ENCODE measurements at regions not wholly inside any gene's neighbourhood (a gene's known extent, or its start where the extent isn't known, plus 50 kb on each side); places are given as distances from the start of the nearest gene placed in this dataset.

- no peak for DNase-seq
Measured at GRCh38 chr5:110038297-110038997, 348.7 kb downstream of the MAN2A1 start.

- no peak for DNase-seq
Measured at GRCh38 chr5:110040178-110040577, 350.5 kb downstream of the MAN2A1 start.

GRCh38 chr5:110043025-110043424, 353.3 kb downstream of the MAN2A1 start:
- DNase-seq, result no peak

- no peak for DNase-seq
Measured at GRCh38 chr5:110045158-110045557, 355.4 kb downstream of the MAN2A1 start.

- no peak for DNase-seq
Measured at GRCh38 chr5:110048491-110048890, 358.8 kb downstream of the MAN2A1 start.

- no peak for DNase-seq
Measured at GRCh38 chr5:110049816-110050215, 360.1 kb downstream of the MAN2A1 start.

GRCh38 chr5:110050640-110051345, 361.1 kb downstream of the MAN2A1 start:
- no peak for DNase-seq

- DNase-seq, result no peak
Measured at GRCh38 chr5:110053205-110053604, 363.5 kb downstream of the MAN2A1 start.

- DNase-seq, result no peak
Measured at GRCh38 chr5:110053824-110054223, 364.1 kb downstream of the MAN2A1 start.

- DNase-seq, result peak; percentile 16
Measured at GRCh38 chr5:110054240-110054639, 364.5 kb downstream of the MAN2A1 start.

- DNase-seq, result no peak
Measured at GRCh38 chr5:110055302-110055701, 365.6 kb downstream of the MAN2A1 start.

GRCh38 chr5:110056580-110057114, 366.9 kb downstream of the MAN2A1 start:
- DNase-seq, result no peak

- no peak for DNase-seq
Measured at GRCh38 chr5:110058175-110058574, 368.4 kb downstream of the MAN2A1 start.

- no peak for DNase-seq
Measured at GRCh38 chr5:110062246-110062645, 372.5 kb downstream of the MAN2A1 start.

GRCh38 chr5:110063640-110064602, 374.2 kb downstream of the MAN2A1 start:
- DNase-seq, result no peak

- DNase-seq, result no peak
Measured at GRCh38 chr5:110064603-110065268, 375.0 kb downstream of the MAN2A1 start.

GRCh38 chr5:110070836-110071235, 381.1 kb downstream of the MAN2A1 start:
- no peak for DNase-seq

- no peak for DNase-seq
Measured at GRCh38 chr5:110072651-110073050, 382.9 kb downstream of the MAN2A1 start.

GRCh38 chr5:110073534-110073933, 383.8 kb downstream of the MAN2A1 start:
- no peak for DNase-seq

- DNase-seq, result no peak
Measured at GRCh38 chr5:110075656-110076055, 385.9 kb downstream of the MAN2A1 start.

GRCh38 chr5:110077147-110077546, 387.4 kb downstream of the MAN2A1 start:
- no peak for DNase-seq

GRCh38 chr5:110082194-110082593, 392.5 kb downstream of the MAN2A1 start:
- no peak for DNase-seq

- DNase-seq, result no peak
Measured at GRCh38 chr5:110082863-110083262, 393.1 kb downstream of the MAN2A1 start.

Data from NK-92 treated with Interleukin-12 subunit alpha and Interleukin-12 subunit beta, amount 100 ng/mL, for 24 hours (cell line).